ENCODE measurements at regions not wholly inside any gene's neighbourhood (a gene's known extent, or its start where the extent isn't known, plus 50 kb on each side); places are given as distances from the start of the nearest gene placed in this dataset.

- TF ChIP-seq CTCF (IDR thresholded peaks at IDR 0.05) (no peak), EZH2phosphoT487 (IDR thresholded peaks at IDR 0.05) (no peak)
Measured at GRCh38 chr10:28160866-28161405, 141.9 kb downstream of the MPP7 start.
